ENCODE measurements at regions not wholly inside any gene's neighbourhood (a gene's known extent, or its start where the extent isn't known, plus 50 kb on each side); places are given as distances from the start of the nearest gene placed in this dataset.

GRCh38 chr5:88583471-88583870 lies 299.5 kb downstream of the MEF2C start:
- no peak overlapping the region for H3K27ac Mint-ChIP-seq
- peaks cover 4% of the 10 kb centered on the region for H3K36me3 Mint-ChIP-seq
- H3K4me3 Mint-ChIP-seq = no peak overlapping the region
- H3K4me1 Mint-ChIP-seq (ENCODE audit: low read depth) = no peaks in the 10 kb centered on the region
- peaks cover 6% of the 10 kb centered on the region for H3K9me3 Mint-ChIP-seq (ENCODE audit: low read depth)
- peaks cover 16% of the 10 kb centered on the region for H3K27me3 Mint-ChIP-seq

DNA sequence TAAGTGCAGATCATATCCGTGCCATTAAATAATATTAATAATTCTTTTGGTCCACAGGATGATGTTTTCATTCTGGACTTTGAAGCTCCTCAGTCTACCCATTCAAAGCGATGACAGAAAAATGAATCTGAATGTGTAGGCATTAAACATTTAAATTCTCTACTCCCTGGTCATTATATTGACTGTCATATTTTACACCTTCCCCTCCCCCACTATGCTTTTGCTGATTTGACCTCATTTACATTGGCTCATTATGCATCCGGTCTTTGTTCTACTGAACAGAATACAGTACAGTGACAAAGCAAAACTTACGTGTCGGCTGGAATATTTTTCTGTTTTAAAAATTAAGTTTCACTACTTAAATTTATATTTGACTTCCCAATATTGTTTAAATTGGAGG lies 289.7 kb upstream of the TMEM161B start:
- Mint-ChIP-seq H3K36me3 (no peaks in the 10 kb centered on the region), H3K27ac (no peak overlapping the region), H3K9me3 (ENCODE audit: low read depth) (no peaks in the 10 kb centered on the region), H3K4me1 (ENCODE audit: low read depth) (peaks cover 4% of the 10 kb centered on the region), H3K27me3 (peaks cover 4% of the 10 kb centered on the region), H3K4me3 (no peak overlapping the region)

DNA sequence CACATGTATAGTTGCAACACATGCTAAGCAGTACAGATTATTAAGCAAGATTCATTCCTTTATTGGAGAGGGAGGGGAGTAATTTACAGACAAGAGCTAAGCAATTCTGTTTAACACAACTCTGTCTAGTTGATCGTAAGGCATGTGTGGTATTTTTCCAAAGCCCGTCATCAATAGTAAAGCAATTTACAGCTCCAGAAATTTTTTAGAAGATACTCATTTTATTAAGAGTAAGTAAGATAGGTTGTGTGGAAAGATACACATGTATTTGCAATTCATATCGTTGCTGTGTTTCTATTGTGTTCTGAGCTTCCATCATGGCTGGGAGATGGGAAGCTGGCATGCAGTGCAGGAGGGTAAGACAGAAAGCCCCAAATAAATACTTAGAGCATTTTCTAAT lies 289.2 kb upstream of the TMEM161B start:
- Mint-ChIP-seq H3K4me1 (ENCODE audit: low read depth) (peaks cover 4% of the 10 kb centered on the region), H3K27me3 (peaks cover 4% of the 10 kb centered on the region), H3K36me3 (no peaks in the 10 kb centered on the region), H3K4me3 (no peak overlapping the region), H3K27ac (no peak overlapping the region), H3K9me3 (ENCODE audit: low read depth) (no peaks in the 10 kb centered on the region)

DNA sequence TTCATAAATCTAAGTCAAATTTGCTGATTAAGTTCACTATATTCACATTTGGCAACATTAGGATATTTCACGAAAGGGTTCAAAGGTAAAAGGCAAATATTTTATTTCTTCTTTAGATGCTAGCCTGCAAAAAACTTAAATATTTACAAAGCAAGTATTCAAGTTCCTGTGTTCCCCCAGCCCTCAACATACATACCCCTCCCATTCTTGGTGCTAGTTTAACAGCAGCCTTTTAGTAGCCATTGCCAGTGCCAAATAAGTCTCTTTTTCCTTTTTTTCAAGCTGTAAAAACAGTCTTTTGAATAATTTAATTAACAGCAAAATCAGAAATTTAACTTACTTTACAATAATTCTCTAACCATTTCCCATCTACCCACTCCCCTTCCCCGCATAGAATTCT lies 288.5 kb upstream of the TMEM161B start:
- peaks cover 4% of the 10 kb centered on the region for H3K27me3 Mint-ChIP-seq
- H3K4me3 Mint-ChIP-seq = no peak overlapping the region
- no peaks in the 10 kb centered on the region for H3K36me3 Mint-ChIP-seq
- no peak overlapping the region for H3K27ac Mint-ChIP-seq
- no peaks in the 10 kb centered on the region for H3K9me3 Mint-ChIP-seq (ENCODE audit: low read depth)
- peaks cover 4% of the 10 kb centered on the region for H3K4me1 Mint-ChIP-seq (ENCODE audit: low read depth)

DNA sequence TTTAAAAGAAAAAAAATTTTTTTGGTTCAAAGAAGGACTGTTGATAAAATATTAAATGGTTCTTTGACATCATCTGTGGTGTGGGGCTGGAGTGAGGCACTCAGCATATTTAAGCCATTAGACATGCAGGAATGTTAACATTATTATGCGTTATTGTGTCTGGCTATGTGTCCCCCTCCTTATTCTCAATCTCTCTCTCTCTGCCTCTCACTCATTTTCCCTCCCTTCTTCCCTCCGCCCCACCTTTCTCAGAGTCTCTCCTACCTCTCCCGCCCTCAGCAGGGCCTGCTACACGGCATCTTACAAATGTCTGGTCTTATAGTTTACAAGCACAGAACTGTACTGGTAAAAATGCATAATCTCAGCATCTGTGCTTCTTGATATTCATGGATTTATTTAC lies 287.8 kb upstream of the TMEM161B start:
- H3K9me3 Mint-ChIP-seq (ENCODE audit: low read depth) = no peaks in the 10 kb centered on the region
- no peak overlapping the region for H3K4me3 Mint-ChIP-seq
- peaks cover 4% of the 10 kb centered on the region for H3K27me3 Mint-ChIP-seq
- H3K36me3 Mint-ChIP-seq = no peaks in the 10 kb centered on the region
- H3K4me1 Mint-ChIP-seq (ENCODE audit: low read depth) = peaks cover 4% of the 10 kb centered on the region
- no peak overlapping the region for H3K27ac Mint-ChIP-seq

DNA sequence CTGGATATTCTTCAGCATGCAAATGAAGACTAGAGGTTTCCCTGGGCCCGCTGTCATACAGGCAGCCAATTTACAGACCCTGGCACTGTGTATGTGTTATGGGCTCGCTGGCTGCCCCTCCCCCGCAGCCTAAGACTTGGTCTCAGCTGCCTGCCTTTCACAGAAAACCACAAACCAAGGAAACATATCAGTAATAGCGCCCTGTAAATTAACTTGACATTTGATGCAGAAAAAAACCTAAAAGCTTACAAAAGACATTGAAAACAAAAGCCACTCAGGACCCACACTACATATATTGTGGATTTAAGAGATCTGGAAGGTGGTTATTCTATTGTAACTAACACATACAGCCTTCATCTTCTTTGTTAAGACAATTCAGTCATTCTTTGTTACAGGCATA lies 287.0 kb upstream of the TMEM161B start:
- Mint-ChIP-seq H3K9me3 (ENCODE audit: low read depth) (no peaks in the 10 kb centered on the region), H3K27me3 (peaks cover 4% of the 10 kb centered on the region), H3K36me3 (no peaks in the 10 kb centered on the region), H3K4me1 (ENCODE audit: low read depth) (peaks cover 4% of the 10 kb centered on the region), H3K4me3 (no peak overlapping the region), H3K27ac (no peak overlapping the region)

DNA sequence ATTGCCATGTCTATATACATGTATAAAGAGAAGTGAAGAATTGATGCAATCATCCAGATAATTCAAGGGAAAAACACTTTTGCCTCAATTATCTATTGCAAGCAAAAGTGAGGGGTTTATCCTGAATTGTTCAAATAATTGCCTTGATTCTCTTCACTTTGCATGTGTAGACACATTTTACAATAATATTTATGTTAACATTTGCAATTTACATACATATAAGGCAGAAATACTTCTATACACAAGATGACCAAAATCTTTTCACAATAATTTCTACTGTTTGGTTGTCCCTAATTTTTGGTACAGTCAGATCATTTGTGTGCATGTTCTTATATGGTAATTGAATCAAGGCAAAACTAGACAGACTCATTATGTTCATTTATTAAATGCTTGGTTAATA lies 285.3 kb upstream of the TMEM161B start:
- Mint-ChIP-seq H3K4me1 (ENCODE audit: low read depth) (peaks cover 4% of the 10 kb centered on the region), H3K4me3 (no peak overlapping the region), H3K27ac (no peak overlapping the region), H3K36me3 (no peaks in the 10 kb centered on the region), H3K27me3 (peaks cover 2% of the 10 kb centered on the region), H3K9me3 (ENCODE audit: low read depth) (no peaks in the 10 kb centered on the region)

- no peak overlapping the region for H3K4me3 Mint-ChIP-seq
- H3K36me3 Mint-ChIP-seq = no peaks in the 10 kb centered on the region
- peaks cover 4% of the 10 kb centered on the region for H3K4me1 Mint-ChIP-seq (ENCODE audit: low read depth)
- H3K9me3 Mint-ChIP-seq (ENCODE audit: low read depth) = no peaks in the 10 kb centered on the region
- H3K27me3 Mint-ChIP-seq = peaks cover 2% of the 10 kb centered on the region
- no peak overlapping the region for H3K27ac Mint-ChIP-seq
These were observed 284.7 kb upstream of the TMEM161B start for GRCh38 chr5:88553136-88553875.

- H3K36me3 Mint-ChIP-seq = no peaks in the 10 kb centered on the region
- no peak overlapping the region for H3K4me3 Mint-ChIP-seq
- H3K27me3 Mint-ChIP-seq = no peaks in the 10 kb centered on the region
- no peaks in the 10 kb centered on the region for H3K9me3 Mint-ChIP-seq (ENCODE audit: low read depth)
- H3K4me1 Mint-ChIP-seq (ENCODE audit: low read depth) = peaks cover 4% of the 10 kb centered on the region
- no peak overlapping the region for H3K27ac Mint-ChIP-seq
These were observed 283.8 kb upstream of the TMEM161B start for GRCh38 chr5:88552426-88552825.

DNA sequence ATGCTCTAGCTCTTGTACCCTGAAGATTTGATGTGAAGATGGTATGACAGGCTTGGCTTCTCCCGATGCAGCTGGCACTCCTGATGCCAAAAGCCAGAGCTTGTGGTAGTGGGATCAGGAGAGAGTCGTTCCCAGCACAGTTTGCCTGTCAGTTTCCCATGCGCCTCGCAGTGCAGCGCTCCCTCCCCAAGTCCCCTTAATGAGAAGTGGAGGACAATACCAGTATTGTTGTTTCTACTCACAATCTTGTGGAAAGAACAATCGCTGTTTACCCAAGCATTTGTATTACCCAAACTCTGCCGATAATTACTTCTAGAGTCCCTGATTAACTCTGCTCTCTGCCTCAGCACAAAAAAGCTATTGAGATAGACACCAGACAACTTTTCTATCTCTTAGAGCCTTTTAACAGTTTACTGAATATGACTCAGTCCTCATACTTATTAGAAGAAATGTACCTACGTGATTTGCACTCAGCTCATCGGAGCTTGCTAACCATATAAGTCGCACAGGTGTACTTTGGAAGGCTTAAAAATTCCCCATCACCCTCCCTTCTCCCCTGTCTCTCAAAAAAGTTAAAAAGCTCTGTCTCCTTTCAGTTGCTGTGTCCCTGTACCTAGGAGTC lies 283.2 kb upstream of the TMEM161B start:
- Mint-ChIP-seq H3K27me3 (no peaks in the 10 kb centered on the region), H3K27ac (no peak overlapping the region), H3K9me3 (ENCODE audit: low read depth) (no peaks in the 10 kb centered on the region), H3K36me3 (no peaks in the 10 kb centered on the region), H3K4me3 (no peak overlapping the region), H3K4me1 (ENCODE audit: low read depth) (peaks cover 4% of the 10 kb centered on the region)

DNA sequence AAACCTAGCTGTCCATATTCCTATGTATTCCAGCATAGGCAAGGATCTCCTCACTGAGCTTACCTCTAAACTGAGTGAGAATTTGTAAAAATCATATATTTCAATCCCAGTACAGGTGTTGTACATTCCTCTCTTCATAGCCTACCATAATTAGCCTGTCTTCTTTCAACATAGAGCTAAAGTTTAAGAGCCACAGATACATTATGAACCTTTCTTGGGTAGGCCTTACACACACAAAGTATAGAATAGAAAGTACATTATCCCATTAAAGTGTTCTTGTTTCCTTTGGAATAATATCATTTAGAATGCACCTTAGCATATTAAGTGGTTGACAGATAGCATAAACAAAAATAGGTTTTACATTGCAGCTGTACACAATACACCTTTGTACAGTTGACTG lies 282.1 kb upstream of the TMEM161B start:
- Mint-ChIP-seq H3K9me3 (ENCODE audit: low read depth) (no peaks in the 10 kb centered on the region), H3K4me3 (no peak overlapping the region), H3K36me3 (no peaks in the 10 kb centered on the region), H3K4me1 (ENCODE audit: low read depth) (peaks cover 3% of the 10 kb centered on the region), H3K27me3 (no peaks in the 10 kb centered on the region), H3K27ac (no peak overlapping the region)

GRCh38 chr5:88548136-88548805 lies 279.6 kb upstream of the TMEM161B start:
- Mint-ChIP-seq H3K4me1 (ENCODE audit: low read depth) (no peaks in the 10 kb centered on the region), H3K36me3 (no peaks in the 10 kb centered on the region), H3K4me3 (no peak overlapping the region), H3K9me3 (ENCODE audit: low read depth) (no peaks in the 10 kb centered on the region), H3K27me3 (peaks cover 4% of the 10 kb centered on the region), H3K27ac (no peak overlapping the region)

DNA sequence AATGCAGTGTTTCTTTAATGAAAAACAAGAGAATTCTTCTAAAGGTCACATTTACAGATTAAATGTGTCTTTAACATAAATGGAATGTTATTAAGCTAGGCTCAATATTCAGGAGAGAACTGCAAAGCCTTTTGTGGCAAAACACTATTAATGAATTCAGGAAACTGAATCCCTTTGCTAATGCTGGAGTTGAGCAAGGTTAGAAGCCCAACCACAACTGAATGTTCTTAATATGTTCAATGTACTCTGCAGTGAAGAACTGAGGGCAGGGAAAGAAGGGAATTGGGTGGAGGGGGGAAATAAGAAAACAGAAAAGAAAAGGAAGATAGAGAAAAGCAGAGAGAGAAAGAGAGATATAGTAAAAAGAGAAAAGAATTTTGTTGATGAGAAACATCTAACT lies 276.7 kb upstream of the TMEM161B start:
- H3K4me3 Mint-ChIP-seq = no peak overlapping the region

GRCh38 chr5:88544671-88545070 lies 276.0 kb upstream of the TMEM161B start:
- H3K27me3 Mint-ChIP-seq = peaks cover 6% of the 10 kb centered on the region
- no peaks in the 10 kb centered on the region for H3K9me3 Mint-ChIP-seq (ENCODE audit: low read depth)
- H3K27ac Mint-ChIP-seq = no peak overlapping the region
- H3K4me3 Mint-ChIP-seq = no peak overlapping the region
- no peaks in the 10 kb centered on the region for H3K4me1 Mint-ChIP-seq (ENCODE audit: low read depth)
- H3K36me3 Mint-ChIP-seq = no peaks in the 10 kb centered on the region

More for the DNA sequence above, 276.7 kb upstream of the TMEM161B start:
- Mint-ChIP-seq H3K9me3 (ENCODE audit: low read depth) (no peaks in the 10 kb centered on the region), H3K27me3 (peaks cover 6% of the 10 kb centered on the region), H3K4me1 (ENCODE audit: low read depth) (no peaks in the 10 kb centered on the region), H3K36me3 (no peaks in the 10 kb centered on the region), H3K27ac (no peak overlapping the region)

GRCh38 chr5:88544136-88544645 lies 275.5 kb upstream of the TMEM161B start:
- Mint-ChIP-seq H3K36me3 (no peaks in the 10 kb centered on the region), H3K27ac (no peak overlapping the region), H3K4me1 (ENCODE audit: low read depth) (no peaks in the 10 kb centered on the region), H3K27me3 (peaks cover 6% of the 10 kb centered on the region), H3K9me3 (ENCODE audit: low read depth) (no peaks in the 10 kb centered on the region), H3K4me3 (no peak overlapping the region)

Measured in activated naive CD8-positive, alpha-beta T cell (primary cell).